ENCODE measurements at regions not wholly inside any gene's neighbourhood (a gene's known extent, or its start where the extent isn't known, plus 50 kb on each side); places are given as distances from the start of the nearest gene placed in this dataset.

DNA sequence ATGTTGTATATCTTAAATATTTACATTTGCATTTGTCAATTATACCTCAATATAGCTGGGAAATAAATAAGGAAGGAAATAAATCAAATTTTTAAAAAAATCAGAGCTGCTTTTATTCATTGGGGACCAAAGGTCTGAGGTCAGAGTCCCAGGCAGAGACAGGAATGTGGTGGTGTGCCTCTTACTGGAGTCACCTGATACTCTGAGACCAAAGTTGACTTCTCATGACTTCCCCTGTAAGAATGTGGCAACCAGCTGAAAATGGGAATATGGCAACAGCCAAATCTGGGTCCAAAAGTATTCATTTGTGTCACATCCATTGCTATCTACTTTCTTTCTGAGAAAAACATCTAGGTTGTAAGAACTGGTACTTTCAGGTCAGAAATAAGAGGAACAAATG, 496.6 kb upstream of the TMPO start:
- TF ChIP-seq POLR2A (IDR thresholded peaks at IDR 0.05; ENCODE audit: low read length) (no peak), GATA1 (IDR thresholded peaks at IDR 0.05; ENCODE audit: low read depth, low read length) (no peak)
